HCT116 (cell line): ENCODE measurements at regions not wholly inside any gene's neighbourhood (a gene's known extent, or its start where the extent isn't known, plus 50 kb on each side); places are given as distances from the start of the nearest gene placed in this dataset.

Source experiments
- ATAC-seq: fragments of 200-7000 bp; cut with Tn5 transposase; 2 replicates; pipeline ENCODE4 v1.9.1; 2020; ENCODE audit warnings: mild to moderate bottlenecking, moderate library complexity
- BruUV-seq: library from RNA; stranded (reverse); fragments of 400-500 nt; replicated peaks from 2 replicates; lab custom pipeline; 2021; lab: Mats Ljungman, UMichigan
- CTCF ChIA-PET: fragments of 300-600 bp; sonication (Branson Sonifier 250); formaldehyde crosslinking; loops from one replicate; lab custom pipeline; 2021; ENCODE audit warnings: antibody characterized with exemption; lab: Charles Lee
- POLR2A ChIA-PET: fragments of 300-600, 350-600 bp; sonication (Branson Sonifier 250); formaldehyde crosslinking; loops from one replicate; lab custom pipeline; 2021; ENCODE audit warnings: antibody characterized with exemption; lab: Charles Lee
- RAD21 ChIA-PET, 2 experiments: fragments of 300-600 bp; sonication (Branson Sonifier 250); formaldehyde crosslinking; loops; one replicate each; lab custom pipeline; 2023; ENCODE audit warnings: low total read pairs in 2 of 2; ENCODE audit not compliant: uncharacterized antibody in 2 of 2, unreplicated experiment in 2 of 2, low non-redundant PET in 1 of 2; lab: Charles Lee
- DNase-seq: peaks from one replicate; pipeline ENCODE4 v3.0.0-alpha.2; 2010; ENCODE audit warnings: low read depth, low spot score
- H2AFZ ChIP-seq: fragments of 200-600 bp; shearing (Covaris generic), sonication (generic); 2 replicates; pipeline ENCODE4 v1.6.1; 2017; ENCODE audit warnings: low read depth, mixed run types, mixed read lengths, antibody characterized with exemption, low read length; ENCODE audit not compliant: poor library complexity, severe bottlenecking
- H3K27ac ChIP-seq: 2 replicates; pipeline ENCODE4 v1.5.1; 2012; ENCODE audit warnings: low read depth, low read length
- H3K27me3 ChIP-seq: fragments of 200-600 bp; sonication (generic); 2 replicates; pipeline ENCODE4 v1.6.1; 2016; ENCODE audit warnings: mixed run types, low read length, mixed read lengths; ENCODE audit not compliant: insufficient read depth
- H3K36me3 ChIP-seq, 2 experiments: fragments of 200-500 bp in 1 of 2; fragments of 200-600 bp in 1 of 2; sonication (Bioruptor generic) in 1 of 2; sonication (generic) in 1 of 2; 2 replicates each; pipeline versions ENCODE4 v1.5.1 to v1.6.1; 2014 to 2016; ENCODE audit warnings: low read length in 2 of 2, inconsistent platforms in 1 of 2, mixed read lengths in 1 of 2, mixed run types in 1 of 2; ENCODE audit not compliant: insufficient read depth in 2 of 2, control insufficient read depth in 1 of 2
- H3K4me1 ChIP-seq, 2 experiments: fragments of 200-600 bp in 1 of 2; sonication (generic) in 1 of 2; 2 replicates each; pipeline versions ENCODE4 v1.5.1 to v1.6.1; 2012 to 2017; ENCODE audit warnings: low read length in 2 of 2, inconsistent platforms in 1 of 2, mild to moderate bottlenecking in 1 of 2, mixed read lengths in 1 of 2, mixed run types in 1 of 2, moderate library complexity in 1 of 2; ENCODE audit not compliant: insufficient read depth in 2 of 2, control insufficient read depth in 1 of 2
- H3K4me2 ChIP-seq: fragments of 200-600 bp; sonication (generic); 2 replicates; pipeline ENCODE4 v1.6.1; 2017; ENCODE audit warnings: mixed run types, low read length, mixed read lengths
- H3K4me3 ChIP-seq, 2 experiments: fragments of 200-600 bp in 1 of 2; sonication (generic) in 1 of 2; replicated peaks in 1 of 2; 2 replicates each; pipeline ENCODE4 v1.5.1; 2011 to 2016; ENCODE audit warnings: low read length in 2 of 2, control low read depth in 1 of 2, low read depth in 1 of 2, mild to moderate bottlenecking in 1 of 2, mixed read lengths in 1 of 2, mixed run types in 1 of 2
- H3K79me2 ChIP-seq: fragments of 200-600 bp; sonication (generic); 2 replicates; pipeline ENCODE4 v1.6.1; 2017; ENCODE audit warnings: mild to moderate bottlenecking, mixed run types, low read length, moderate library complexity, mixed read lengths; ENCODE audit not compliant: insufficient read depth
- H3K9ac ChIP-seq: fragments of 200-600 bp; sonication (generic); 2 replicates; pipeline ENCODE4 v1.6.1; 2016; ENCODE audit warnings: low read length, mixed read lengths
- H3K9me2 ChIP-seq: fragments of 200-600 bp; sonication (generic), shearing (Covaris generic); 2 replicates; pipeline ENCODE4 v1.6.1; 2017; ENCODE audit warnings: mixed run types, mild to moderate bottlenecking, moderate library complexity; ENCODE audit not compliant: insufficient read depth
- H3K9me3 ChIP-seq, 2 experiments: fragments of 200-500 bp in 1 of 2; fragments of 200-600 bp in 1 of 2; sonication (Bioruptor generic) in 1 of 2; sonication (generic) in 1 of 2; 2 replicates each; pipeline ENCODE4 v1.6.1; 2014 to 2017; ENCODE audit warnings: low read length in 2 of 2, mixed read lengths in 2 of 2, inconsistent platforms in 1 of 2, low read depth in 1 of 2, mild to moderate bottlenecking in 1 of 2, mixed run types in 1 of 2, moderate library complexity in 1 of 2; ENCODE audit not compliant: control insufficient read depth in 1 of 2, insufficient read depth in 1 of 2
- H4K20me1 ChIP-seq: fragments of 200-600 bp; sonication (generic), shearing (Covaris generic); 2 replicates; pipeline ENCODE4 v1.6.1; 2017; ENCODE audit warnings: mixed run types, mild to moderate bottlenecking, moderate library complexity; ENCODE audit not compliant: insufficient read depth
- CBX3 ChIP-seq: IDR thresholded peaks from 2 replicates; pipeline ENCODE4 v1.6.1; 2012; ENCODE audit warnings: low read depth
- EGR1 ChIP-seq: IDR thresholded peaks from 2 replicates; pipeline ENCODE4 v1.6.1; 2012; ENCODE audit warnings: low read depth
- EZH2 ChIP-seq: fragments of 200-600 bp; sonication (generic); IDR thresholded peaks from 2 replicates; pipeline ENCODE4 v1.6.1; 2017; ENCODE audit warnings: antibody characterized with exemption, mixed run types
- FOSL1 ChIP-seq: IDR thresholded peaks from 2 replicates; pipeline ENCODE4 v1.6.1; 2012; ENCODE audit warnings: low read depth
- JUND ChIP-seq: IDR thresholded peaks from 2 replicates; pipeline ENCODE4 v1.6.1; 2012
- POLR2A ChIP-seq: IDR thresholded peaks from 2 replicates; pipeline ENCODE4 v1.7.0; 2011; ENCODE audit warnings: borderline replicate concordance; ENCODE audit not compliant: insufficient read depth, insufficient read length; ENCODE audit errors: extremely low read depth
- POLR2AphosphoS5 ChIP-seq: IDR thresholded peaks from 2 replicates; pipeline ENCODE4 v1.6.1; 2011; ENCODE audit warnings: mild to moderate bottlenecking, low read depth, low read length, moderate library complexity
- SIN3A ChIP-seq: IDR thresholded peaks from 2 replicates; pipeline ENCODE4 v1.6.1; 2012; ENCODE audit warnings: low read depth
- SP1 ChIP-seq: IDR thresholded peaks from 2 replicates; pipeline ENCODE4 v1.6.1; 2012; ENCODE audit warnings: low read depth
- SRF ChIP-seq: IDR thresholded peaks from 2 replicates; pipeline ENCODE4 v1.6.1; 2012; ENCODE audit warnings: low read depth
- intact Hi-C: fragments of 100-400 bp; cut with micrococcal nuclease; formaldehyde crosslinking; loops from 2 replicates; pipeline ENCODE4 v1.10.0; 2022
- TF ChIP-seq, protein P1 (sequence below), 3 experiments: fragments of 200-600 bp in 1 of 3; sonication (generic) in 1 of 3; IDR thresholded peaks in 2 of 3; conservative IDR thresholded peaks in 1 of 3; 2 replicates each; pipeline ENCODE4 v1.5.1; 2012 to 2017; ENCODE audit warnings: low read depth in 2 of 3, low read length in 2 of 3, antibody characterized with exemption in 1 of 3, borderline replicate concordance in 1 of 3, control low read depth in 1 of 3, mild to moderate bottlenecking in 1 of 3, mixed read lengths in 1 of 3, mixed run types in 1 of 3, moderate library complexity in 1 of 3; ENCODE audit not compliant: insufficient read depth in 1 of 3
- TF ChIP-seq, protein P2 (sequence below): IDR thresholded peaks from 2 replicates; pipeline ENCODE4 v1.6.1; 2012
- TF ChIP-seq, protein P3 (sequence below): IDR thresholded peaks from 2 replicates; pipeline ENCODE4 v1.6.1; 2011; ENCODE audit warnings: mild to moderate bottlenecking, low read length, moderate library complexity; ENCODE audit not compliant: insufficient replicate concordance; ENCODE audit errors: extremely low read depth

DNA sequence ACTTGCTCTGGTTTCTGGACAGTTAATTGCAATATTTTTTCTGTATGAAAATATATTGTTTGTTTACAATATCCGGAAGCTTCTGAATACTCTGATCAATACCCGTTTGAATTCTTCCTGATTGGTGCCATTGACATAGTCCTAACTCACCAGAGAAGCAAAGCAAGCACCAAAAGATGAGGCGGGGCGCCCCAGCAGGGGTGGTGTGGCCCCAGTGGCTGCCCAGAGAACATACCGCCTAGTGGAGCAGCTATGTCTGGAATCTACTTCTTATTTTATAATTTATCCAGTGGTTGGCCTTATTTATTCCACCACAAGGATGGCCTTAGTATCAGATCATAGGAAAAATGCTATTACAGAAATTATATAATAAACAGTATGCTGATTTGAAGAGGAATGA lies 610.7 kb downstream of the JRKL start:
- H4K20me1 ChIP-seq: no peaks in the 10 kb centered on the region
- no peak overlapping the region for H2AFZ ChIP-seq
- H3K79me2 ChIP-seq: no peaks in the 10 kb centered on the region
- ATAC-seq: no peak
- no peak overlapping the region for H3K9ac ChIP-seq
- no peaks in the 10 kb centered on the region for H3K9me2 ChIP-seq
- no peaks in the 10 kb centered on the region for H3K4me1 ChIP-seq
- BruUV-seq: no TSS peak
- CTCF ChIA-PET: no interaction called here
- POLR2A ChIA-PET: no interaction called here
- TF ChIP-seq POLR2AphosphoS5 (no peak), SRF (no peak), POLR2A (no peak), EGR1 (no peak), SIN3A (no peak), FOSL1 (no peak), EZH2 (no peak), CBX3 (no peak), SP1 (no peak), JUND (no peak)
- TF ChIP-seq, protein P1, sequence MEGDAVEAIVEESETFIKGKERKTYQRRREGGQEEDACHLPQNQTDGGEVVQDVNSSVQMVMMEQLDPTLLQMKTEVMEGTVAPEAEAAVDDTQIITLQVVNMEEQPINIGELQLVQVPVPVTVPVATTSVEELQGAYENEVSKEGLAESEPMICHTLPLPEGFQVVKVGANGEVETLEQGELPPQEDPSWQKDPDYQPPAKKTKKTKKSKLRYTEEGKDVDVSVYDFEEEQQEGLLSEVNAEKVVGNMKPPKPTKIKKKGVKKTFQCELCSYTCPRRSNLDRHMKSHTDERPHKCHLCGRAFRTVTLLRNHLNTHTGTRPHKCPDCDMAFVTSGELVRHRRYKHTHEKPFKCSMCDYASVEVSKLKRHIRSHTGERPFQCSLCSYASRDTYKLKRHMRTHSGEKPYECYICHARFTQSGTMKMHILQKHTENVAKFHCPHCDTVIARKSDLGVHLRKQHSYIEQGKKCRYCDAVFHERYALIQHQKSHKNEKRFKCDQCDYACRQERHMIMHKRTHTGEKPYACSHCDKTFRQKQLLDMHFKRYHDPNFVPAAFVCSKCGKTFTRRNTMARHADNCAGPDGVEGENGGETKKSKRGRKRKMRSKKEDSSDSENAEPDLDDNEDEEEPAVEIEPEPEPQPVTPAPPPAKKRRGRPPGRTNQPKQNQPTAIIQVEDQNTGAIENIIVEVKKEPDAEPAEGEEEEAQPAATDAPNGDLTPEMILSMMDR (IDR thresholded peaks at IDR 0.05 in 2 of 3, conservative IDR thresholded peaks at IDR 0.05 in 1 of 3; ENCODE audit: borderline replicate concordance in 1 of 3, insufficient read depth in 1 of 3, low read depth in 2 of 3, low read length in 2 of 3): no peak
- TF ChIP-seq, protein P2, sequence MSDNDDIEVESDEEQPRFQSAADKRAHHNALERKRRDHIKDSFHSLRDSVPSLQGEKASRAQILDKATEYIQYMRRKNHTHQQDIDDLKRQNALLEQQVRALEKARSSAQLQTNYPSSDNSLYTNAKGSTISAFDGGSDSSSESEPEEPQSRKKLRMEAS: no peak
- TF ChIP-seq, protein P3, sequence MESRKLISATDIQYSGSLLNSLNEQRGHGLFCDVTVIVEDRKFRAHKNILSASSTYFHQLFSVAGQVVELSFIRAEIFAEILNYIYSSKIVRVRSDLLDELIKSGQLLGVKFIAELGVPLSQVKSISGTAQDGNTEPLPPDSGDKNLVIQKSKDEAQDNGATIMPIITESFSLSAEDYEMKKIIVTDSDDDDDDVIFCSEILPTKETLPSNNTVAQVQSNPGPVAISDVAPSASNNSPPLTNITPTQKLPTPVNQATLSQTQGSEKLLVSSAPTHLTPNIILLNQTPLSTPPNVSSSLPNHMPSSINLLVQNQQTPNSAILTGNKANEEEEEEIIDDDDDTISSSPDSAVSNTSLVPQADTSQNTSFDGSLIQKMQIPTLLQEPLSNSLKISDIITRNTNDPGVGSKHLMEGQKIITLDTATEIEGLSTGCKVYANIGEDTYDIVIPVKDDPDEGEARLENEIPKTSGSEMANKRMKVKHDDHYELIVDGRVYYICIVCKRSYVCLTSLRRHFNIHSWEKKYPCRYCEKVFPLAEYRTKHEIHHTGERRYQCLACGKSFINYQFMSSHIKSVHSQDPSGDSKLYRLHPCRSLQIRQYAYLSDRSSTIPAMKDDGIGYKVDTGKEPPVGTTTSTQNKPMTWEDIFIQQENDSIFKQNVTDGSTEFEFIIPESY: no peak
- H3K27me3 ChIP-seq: no peaks in the 10 kb centered on the region
- H3K27ac ChIP-seq: no peak overlapping the region
- no peaks in the 10 kb centered on the region for H3K36me3 ChIP-seq
- intact Hi-C loops: no loop called here
- no peak overlapping the region for H3K4me3 ChIP-seq
- peaks cover 7 to 17% of the 10 kb centered on the region in 2 experiments; a peak in 2 of 4 replicates for H3K9me3 ChIP-seq
- DNase-seq: no peak
- RAD21 ChIA-PET: no interaction called here
- H3K4me2 ChIP-seq: no peak overlapping the region
